ENCODE measurements at regions not wholly inside any gene's neighbourhood (a gene's known extent, or its start where the extent isn't known, plus 50 kb on each side); places are given as distances from the start of the nearest gene placed in this dataset.
A peak's percentile ranks its signal among the peaks of the same experiment; 100 is the strongest.
"Not testable (repeated sequence)": the region's sequence is repeated elsewhere in the genome, so short reads cannot be mapped to it uniquely, and the experiment has no call there.

DNA sequence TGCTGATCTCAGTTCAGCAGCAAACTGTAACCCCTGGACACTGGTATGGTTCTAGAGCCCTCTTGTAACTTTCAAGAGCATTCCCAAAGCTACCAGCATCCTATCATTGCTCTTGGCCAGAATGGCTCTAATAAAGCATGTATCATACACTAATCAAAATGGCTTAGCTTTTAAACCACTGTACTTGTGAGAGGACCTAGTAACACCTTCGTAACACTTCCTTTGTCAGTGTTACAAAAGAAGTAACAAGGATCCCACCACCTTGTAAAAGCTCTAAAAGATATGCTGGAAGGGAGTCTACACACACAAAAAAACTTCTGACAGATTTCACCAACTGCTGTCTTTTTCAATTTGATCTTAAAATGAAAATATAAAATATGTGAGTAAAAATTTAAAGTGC lies 144.7 kb downstream of the ALOX5 start:
- Histone ChIP-seq H3K27ac (ENCODE audit: low read depth, low read length) (no peak overlapping the region), H3K36me3 (ENCODE audit: insufficient read depth, low read length) (no peaks in the 10 kb centered on the region), H3K9me3 (ENCODE audit: low read depth, low read length) (no peaks in the 10 kb centered on the region), H3K4me3 (ENCODE audit: insufficient read depth, low read length) (no peak overlapping the region), H3K79me2 (ENCODE audit: insufficient read depth, low read length) (peaks cover 7% of the 10 kb centered on the region), H3K4me2 (ENCODE audit: insufficient read depth, low read length) (no peak overlapping the region), H4K20me1 (ENCODE audit: insufficient read depth, low read length) (peaks cover 41% of the 10 kb centered on the region), H3K27me3 (ENCODE audit: insufficient read depth, low read length) (no peaks in the 10 kb centered on the region), H3K4me1 (ENCODE audit: insufficient read depth, low read length) (peaks cover 6% of the 10 kb centered on the region), H2AFZ (ENCODE audit: low read length) (no peak overlapping the region)
- no peak for DNase-seq (ENCODE audit: insufficient read length, low spot score, missing footprints)
- TF ChIP-seq, protein P1, sequence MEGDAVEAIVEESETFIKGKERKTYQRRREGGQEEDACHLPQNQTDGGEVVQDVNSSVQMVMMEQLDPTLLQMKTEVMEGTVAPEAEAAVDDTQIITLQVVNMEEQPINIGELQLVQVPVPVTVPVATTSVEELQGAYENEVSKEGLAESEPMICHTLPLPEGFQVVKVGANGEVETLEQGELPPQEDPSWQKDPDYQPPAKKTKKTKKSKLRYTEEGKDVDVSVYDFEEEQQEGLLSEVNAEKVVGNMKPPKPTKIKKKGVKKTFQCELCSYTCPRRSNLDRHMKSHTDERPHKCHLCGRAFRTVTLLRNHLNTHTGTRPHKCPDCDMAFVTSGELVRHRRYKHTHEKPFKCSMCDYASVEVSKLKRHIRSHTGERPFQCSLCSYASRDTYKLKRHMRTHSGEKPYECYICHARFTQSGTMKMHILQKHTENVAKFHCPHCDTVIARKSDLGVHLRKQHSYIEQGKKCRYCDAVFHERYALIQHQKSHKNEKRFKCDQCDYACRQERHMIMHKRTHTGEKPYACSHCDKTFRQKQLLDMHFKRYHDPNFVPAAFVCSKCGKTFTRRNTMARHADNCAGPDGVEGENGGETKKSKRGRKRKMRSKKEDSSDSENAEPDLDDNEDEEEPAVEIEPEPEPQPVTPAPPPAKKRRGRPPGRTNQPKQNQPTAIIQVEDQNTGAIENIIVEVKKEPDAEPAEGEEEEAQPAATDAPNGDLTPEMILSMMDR (IDR thresholded peaks at IDR 0.05; ENCODE audit: extremely low read depth, low read depth, low read length), result no peak

DNA sequence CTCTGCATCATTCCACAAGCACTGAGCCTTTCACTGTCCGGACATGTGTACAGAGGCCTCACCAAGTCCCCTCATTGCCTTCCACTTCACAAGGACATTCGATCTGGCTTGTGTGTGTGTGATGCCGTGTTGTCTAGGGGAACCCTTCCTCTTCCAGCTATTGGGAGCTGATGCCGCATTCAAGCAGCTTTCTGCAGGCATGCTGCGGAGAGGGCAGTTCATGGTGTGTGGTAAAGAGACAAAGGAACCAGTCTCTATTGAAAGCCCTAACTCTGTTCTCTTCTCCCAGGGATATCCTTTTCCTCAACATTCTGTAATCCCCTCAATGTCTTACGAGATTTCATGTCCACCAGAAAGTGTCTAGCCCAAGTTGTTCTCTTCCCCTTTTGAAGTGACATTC lies 141.6 kb downstream of the ALOX5 start:
- H3K4me3 ChIP-seq (ENCODE audit: insufficient read depth, low read length), result no peak overlapping the region
- H3K4me2 ChIP-seq (ENCODE audit: insufficient read depth, low read length), result no peak overlapping the region
- no peak overlapping the region for H3K27ac ChIP-seq (ENCODE audit: low read depth, low read length)
- H3K4me1 ChIP-seq (ENCODE audit: insufficient read depth, low read length), result peaks cover 6% of the 10 kb centered on the region
- peaks cover 7% of the 10 kb centered on the region for H3K79me2 ChIP-seq (ENCODE audit: insufficient read depth, low read length)
- no peak overlapping the region for H2AFZ ChIP-seq (ENCODE audit: low read length)
- H3K9me3 ChIP-seq (ENCODE audit: low read depth, low read length), result no peaks in the 10 kb centered on the region
- H4K20me1 ChIP-seq (ENCODE audit: insufficient read depth, low read length), result peaks cover 29% of the 10 kb centered on the region
- DNase-seq (ENCODE audit: insufficient read length, low spot score, missing footprints), result no peak
- TF ChIP-seq, protein P1 (IDR thresholded peaks at IDR 0.05; ENCODE audit: extremely low read depth, low read depth, low read length), result no peak
- H3K27me3 ChIP-seq (ENCODE audit: insufficient read depth, low read length), result no peaks in the 10 kb centered on the region
- H3K36me3 ChIP-seq (ENCODE audit: insufficient read depth, low read length), result no peaks in the 10 kb centered on the region

DNA sequence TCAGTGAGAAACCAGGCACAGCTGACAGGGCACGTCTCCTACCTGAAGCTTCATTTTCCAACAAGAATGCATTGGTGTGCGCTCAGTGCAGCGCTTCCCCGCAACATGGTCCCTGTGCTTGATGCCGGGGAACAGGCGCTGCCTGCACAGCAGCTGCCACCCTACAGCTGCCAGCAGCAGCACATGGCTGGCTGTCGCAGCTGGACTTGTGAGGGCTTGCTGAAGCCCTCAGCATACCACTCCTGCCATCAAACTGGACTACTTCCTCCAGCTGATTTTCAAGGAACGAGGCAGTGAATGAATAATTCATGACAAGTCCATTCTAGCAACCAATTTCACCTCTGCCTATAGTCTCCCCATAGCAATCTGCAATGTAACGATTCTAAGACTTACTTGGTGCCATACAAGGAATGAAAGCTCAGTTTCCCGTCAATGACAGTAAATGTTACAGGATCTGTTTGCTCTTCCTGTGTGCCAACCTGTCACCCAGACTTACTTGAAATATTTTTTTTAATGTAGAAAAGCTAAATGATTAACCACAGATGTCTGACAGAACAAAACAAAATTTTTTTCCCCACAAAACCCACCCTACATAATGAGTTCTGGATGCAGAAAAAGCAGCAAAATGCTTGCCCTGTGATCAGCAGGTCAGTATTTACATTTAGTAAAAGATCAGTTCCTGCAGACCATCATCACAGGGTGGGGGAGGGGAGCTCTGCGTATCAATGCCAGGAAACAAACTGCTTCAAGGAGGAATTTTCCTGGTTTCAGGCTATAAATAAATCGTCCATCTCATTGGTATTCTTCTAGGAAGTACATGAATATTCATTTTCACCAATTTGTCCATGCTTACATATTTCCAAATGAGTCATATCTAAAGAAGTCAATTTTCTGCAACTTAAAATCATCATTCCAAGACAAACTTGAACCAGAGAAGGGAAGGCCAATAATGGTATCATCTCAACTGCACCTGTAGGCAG lies 140.6 kb downstream of the ALOX5 start:
- H3K27me3 ChIP-seq (ENCODE audit: insufficient read depth, low read length), result no peaks in the 10 kb centered on the region
- H2AFZ ChIP-seq (ENCODE audit: low read length), result no peak overlapping the region
- no peak overlapping the region for H3K4me2 ChIP-seq (ENCODE audit: insufficient read depth, low read length)
- H3K4me1 ChIP-seq (ENCODE audit: insufficient read depth, low read length), result peaks cover 6% of the 10 kb centered on the region
- H3K4me3 ChIP-seq (ENCODE audit: insufficient read depth, low read length), result no peak overlapping the region
- peaks cover 2% of the 10 kb centered on the region for H3K79me2 ChIP-seq (ENCODE audit: insufficient read depth, low read length)
- TF ChIP-seq, protein P1 (IDR thresholded peaks at IDR 0.05; ENCODE audit: extremely low read depth, low read depth, low read length), result no peak
- H3K36me3 ChIP-seq (ENCODE audit: insufficient read depth, low read length), result no peaks in the 10 kb centered on the region
- no peak overlapping the region for H3K27ac ChIP-seq (ENCODE audit: low read depth, low read length)
- peaks cover 32% of the 10 kb centered on the region for H4K20me1 ChIP-seq (ENCODE audit: insufficient read depth, low read length)
- DNase-seq (ENCODE audit: insufficient read length, low spot score, missing footprints), result peak; percentile 90
- no peaks in the 10 kb centered on the region for H3K9me3 ChIP-seq (ENCODE audit: low read depth, low read length)

DNA sequence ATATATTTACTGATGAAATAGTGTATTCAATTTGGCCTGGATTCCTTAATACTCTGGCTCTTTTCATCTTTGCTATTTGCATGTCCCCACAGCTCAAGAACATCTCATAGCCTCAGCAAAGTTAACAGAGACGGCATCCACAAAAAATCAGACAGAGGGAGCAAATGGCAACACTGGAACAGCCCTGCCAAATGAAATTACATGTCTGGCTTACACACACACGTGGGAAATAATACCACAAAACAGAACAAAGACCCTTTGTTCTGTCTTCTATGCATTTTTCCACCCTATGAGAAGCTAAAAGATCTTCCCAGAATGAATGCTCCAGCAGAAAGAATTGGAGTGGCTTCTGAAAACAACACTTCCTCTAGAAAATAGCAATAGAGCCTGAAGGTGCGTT lies 139.5 kb downstream of the ALOX5 start:
- Histone ChIP-seq H4K20me1 (ENCODE audit: insufficient read depth, low read length) (peaks cover 26% of the 10 kb centered on the region), H3K27ac (ENCODE audit: low read depth, low read length) (no peak overlapping the region), H2AFZ (ENCODE audit: low read length) (no peak overlapping the region), H3K4me1 (ENCODE audit: insufficient read depth, low read length) (peaks cover 6% of the 10 kb centered on the region), H3K27me3 (ENCODE audit: insufficient read depth, low read length) (no peaks in the 10 kb centered on the region), H3K36me3 (ENCODE audit: insufficient read depth, low read length) (no peaks in the 10 kb centered on the region), H3K79me2 (ENCODE audit: insufficient read depth, low read length) (peaks cover 2% of the 10 kb centered on the region), H3K4me3 (ENCODE audit: insufficient read depth, low read length) (no peak overlapping the region), H3K9me3 (ENCODE audit: low read depth, low read length) (no peaks in the 10 kb centered on the region), H3K4me2 (ENCODE audit: insufficient read depth, low read length) (no peak overlapping the region)
- no peak for DNase-seq (ENCODE audit: insufficient read length, low spot score, missing footprints)
- TF ChIP-seq, protein P1 (IDR thresholded peaks at IDR 0.05; ENCODE audit: extremely low read depth, low read depth, low read length), result no peak

DNA sequence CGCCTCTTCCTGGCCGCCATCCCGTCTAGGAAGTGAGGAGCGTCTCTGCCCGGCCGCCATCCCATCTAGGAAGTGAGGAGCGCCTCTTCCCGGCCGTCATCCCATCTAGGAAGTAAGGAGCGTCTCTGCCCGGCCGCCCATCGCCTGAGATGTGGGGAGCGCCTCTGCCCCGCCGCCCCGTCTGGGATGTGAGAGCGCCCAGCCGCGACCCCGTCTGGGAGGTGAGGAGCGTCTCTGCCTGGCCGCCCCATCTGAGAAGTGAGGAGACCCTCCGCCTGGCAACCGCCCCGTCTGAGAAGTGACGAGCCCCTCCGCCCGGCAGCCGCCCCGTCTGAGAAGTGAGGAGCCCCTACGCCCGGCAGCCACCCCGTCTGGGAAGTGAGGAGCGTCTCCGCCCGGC lies 137.9 kb downstream of the ALOX5 start:
- H3K27me3 ChIP-seq (ENCODE audit: insufficient read depth, low read length); H3K27ac ChIP-seq (ENCODE audit: low read depth, low read length); H2AFZ ChIP-seq (ENCODE audit: low read length); DNase-seq (ENCODE audit: insufficient read length, low spot score, missing footprints); H3K4me1 ChIP-seq (ENCODE audit: insufficient read depth, low read length); H3K4me2 ChIP-seq (ENCODE audit: insufficient read depth, low read length); H3K9me3 ChIP-seq (ENCODE audit: low read depth, low read length); H3K4me3 ChIP-seq (ENCODE audit: insufficient read depth, low read length); H3K79me2 ChIP-seq (ENCODE audit: insufficient read depth, low read length); H3K36me3 ChIP-seq (ENCODE audit: insufficient read depth, low read length): not testable (repeated sequence)
- H4K20me1 ChIP-seq (ENCODE audit: insufficient read depth, low read length), result peaks cover 19% of the 10 kb centered on the region

Data from osteoblast (primary cell).